H1 (cell line): ENCODE measurements at regions not wholly inside any gene's neighbourhood (a gene's known extent, or its start where the extent isn't known, plus 50 kb on each side); places are given as distances from the start of the nearest gene placed in this dataset.

Experiments used
- BACH1 ChIP-seq: IDR thresholded peaks from 2 replicates; pipeline ENCODE4 v1.6.1; 2012; ENCODE audit warnings: low read length, improper control_type of control experiment
- CHD1 ChIP-seq: IDR thresholded peaks from 2 replicates; pipeline ENCODE4 v1.6.1; 2012; ENCODE audit warnings: low read depth, low read length, improper control_type of control experiment
- CTCF ChIP-seq, 3 experiments: IDR thresholded peaks; 1 replicate in 2 of 3; 2 replicates in 1 of 3; pipeline versions ENCODE4 v1.5.1 to v1.6.1; 2011; ENCODE audit warnings: low read length in 3 of 3, mild to moderate bottlenecking in 3 of 3, inconsistent platforms in 2 of 3, low read depth in 1 of 3, moderate library complexity in 1 of 3; ENCODE audit not compliant: insufficient read depth in 1 of 3; ENCODE audit errors: control extremely low read depth in 1 of 3
- JUN ChIP-seq: IDR thresholded peaks from 2 replicates; pipeline ENCODE4 v1.6.1; 2011; ENCODE audit warnings: low read depth, mild to moderate bottlenecking, improper control_type of control experiment, low read length
- MAX ChIP-seq: IDR thresholded peaks from 2 replicates; pipeline ENCODE4 v1.6.1; 2012; ENCODE audit warnings: inconsistent platforms
- POLR2A ChIP-seq, 2 experiments: IDR thresholded peaks; 1 replicate in 1 of 2; 2 replicates in 1 of 2; pipeline ENCODE4 v1.6.1; 2011; ENCODE audit warnings: low read depth in 2 of 2, low read length in 2 of 2, mild to moderate bottlenecking in 2 of 2; ENCODE audit errors: control extremely low read depth in 1 of 2
- RAD21 ChIP-seq, 2 experiments: IDR thresholded peaks in 1 of 2; conservative IDR thresholded peaks in 1 of 2; 2 replicates each; pipeline ENCODE4 v1.6.1; 2011; ENCODE audit warnings: low read depth in 2 of 2, low read length in 2 of 2, improper control_type of control experiment in 1 of 2, inconsistent platforms in 1 of 2, mild to moderate bottlenecking in 1 of 2, moderate library complexity in 1 of 2
- SUZ12 ChIP-seq: fragments of 200-600 bp; sonication (generic); IDR thresholded peaks from 2 replicates; pipeline ENCODE4 v1.6.1; 2012; ENCODE audit warnings: mild to moderate bottlenecking, inconsistent platforms, low read length, moderate library complexity, mixed read lengths
- TEAD4 ChIP-seq: IDR thresholded peaks from 2 replicates; pipeline ENCODE4 v1.6.1; 2012; ENCODE audit warnings: low read depth, low read length, inconsistent platforms, mixed read lengths
- USF2 ChIP-seq: IDR thresholded peaks from 2 replicates; pipeline ENCODE4 v1.6.1; 2011; ENCODE audit warnings: low read length, improper control_type of control experiment
- YY1 ChIP-seq: IDR thresholded peaks from 2 replicates; pipeline ENCODE4 v1.6.1; 2011; ENCODE audit warnings: low read depth, mild to moderate bottlenecking, low read length
- ZNF274 ChIP-seq: IDR thresholded peaks from 2 replicates; pipeline ENCODE4 v1.7.0; 2012; ENCODE audit warnings: low read length, borderline replicate concordance; ENCODE audit errors: extremely low read depth

GRCh38 chr7:12873571-12873970, 186.1 kb downstream of the ARL4A start:
- TF ChIP-seq CTCF (IDR thresholded peaks at IDR 0.05; ENCODE audit: control extremely low read depth in 1 of 3, insufficient read depth in 1 of 3, low read depth in 1 of 3, low read length in 3 of 3) (no peak), RAD21 (IDR thresholded peaks at IDR 0.05 in 1 of 2, conservative IDR thresholded peaks at IDR 0.05 in 1 of 2; ENCODE audit: low read depth in 2 of 2, low read length in 2 of 2) (no peak), CHD1 (no peak), USF2 (no peak), YY1 (no peak), SUZ12 (no peak), ZNF274 (no peak), JUN (no peak), POLR2A (IDR thresholded peaks at IDR 0.05; ENCODE audit: control extremely low read depth in 1 of 2, low read depth in 2 of 2, low read length in 2 of 2) (no peak), MAX (no peak), BACH1 (no peak), TEAD4 (no peak)
